Neural cell (in vitro differentiated cells): ENCODE measurements at regions not wholly inside any gene's neighbourhood (a gene's known extent, or its start where the extent isn't known, plus 50 kb on each side); places are given as distances from the start of the nearest gene placed in this dataset.

Source experiments
- EP300 ChIP-seq: fragments of 450-650 bp; conservative IDR thresholded peaks from 2 replicates; pipeline ENCODE4 v1.6.1; 2014; ENCODE audit warnings: antibody characterized with exemption, mild to moderate bottlenecking, moderate library complexity; ENCODE audit not compliant: poor library complexity, severe bottlenecking
- EZH2 ChIP-seq: fragments of 200-600, 300-800 bp; shearing (Covaris generic), sonication (generic); IDR thresholded peaks from 2 replicates; pipeline ENCODE4 v1.6.1; 2014; ENCODE audit warnings: antibody characterized with exemption, low read length, borderline replicate concordance, mild to moderate bottlenecking; ENCODE audit not compliant: insufficient read depth, poor library complexity, severe bottlenecking
- POLR2AphosphoS5 ChIP-seq: IDR thresholded peaks from 2 replicates; pipeline ENCODE4 v1.6.1; 2012
- RAD21 ChIP-seq: fragments of 450-650 bp; conservative IDR thresholded peaks from 2 replicates; pipeline ENCODE4 v1.6.1; 2014; ENCODE audit warnings: antibody characterized with exemption, mild to moderate bottlenecking, moderate library complexity
- TAF1 ChIP-seq: IDR thresholded peaks from 2 replicates; pipeline ENCODE4 v1.6.1; 2012; ENCODE audit warnings: low read depth
- TF ChIP-seq, protein P1 (sequence below): fragments of 450-650 bp; IDR thresholded peaks from 2 replicates; pipeline ENCODE4 v1.5.1; 2014; ENCODE audit warnings: antibody characterized with exemption, mild to moderate bottlenecking, moderate library complexity; ENCODE audit not compliant: poor library complexity, severe bottlenecking

DNA sequence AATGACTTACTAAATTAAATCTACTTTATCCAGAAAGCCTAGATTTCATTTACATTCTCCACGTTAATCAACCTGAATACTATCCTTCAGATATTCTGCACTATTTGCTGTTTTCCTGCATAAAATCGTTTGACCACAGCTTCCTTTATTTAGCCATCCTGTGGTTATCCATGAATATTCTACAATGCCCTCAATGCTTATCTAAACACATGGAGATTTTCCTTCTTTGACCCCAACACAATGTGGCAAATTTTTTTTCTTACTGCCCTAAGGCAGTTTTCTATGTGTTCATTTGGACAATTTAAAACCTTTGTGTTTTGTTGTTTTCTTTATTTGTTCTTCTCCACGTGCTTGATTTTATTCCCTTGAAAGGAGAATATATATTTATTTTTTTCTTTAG lies 495.5 kb upstream of the ROBO1 start:
- TF ChIP-seq EP300: no peak
- TF ChIP-seq, protein P1, sequence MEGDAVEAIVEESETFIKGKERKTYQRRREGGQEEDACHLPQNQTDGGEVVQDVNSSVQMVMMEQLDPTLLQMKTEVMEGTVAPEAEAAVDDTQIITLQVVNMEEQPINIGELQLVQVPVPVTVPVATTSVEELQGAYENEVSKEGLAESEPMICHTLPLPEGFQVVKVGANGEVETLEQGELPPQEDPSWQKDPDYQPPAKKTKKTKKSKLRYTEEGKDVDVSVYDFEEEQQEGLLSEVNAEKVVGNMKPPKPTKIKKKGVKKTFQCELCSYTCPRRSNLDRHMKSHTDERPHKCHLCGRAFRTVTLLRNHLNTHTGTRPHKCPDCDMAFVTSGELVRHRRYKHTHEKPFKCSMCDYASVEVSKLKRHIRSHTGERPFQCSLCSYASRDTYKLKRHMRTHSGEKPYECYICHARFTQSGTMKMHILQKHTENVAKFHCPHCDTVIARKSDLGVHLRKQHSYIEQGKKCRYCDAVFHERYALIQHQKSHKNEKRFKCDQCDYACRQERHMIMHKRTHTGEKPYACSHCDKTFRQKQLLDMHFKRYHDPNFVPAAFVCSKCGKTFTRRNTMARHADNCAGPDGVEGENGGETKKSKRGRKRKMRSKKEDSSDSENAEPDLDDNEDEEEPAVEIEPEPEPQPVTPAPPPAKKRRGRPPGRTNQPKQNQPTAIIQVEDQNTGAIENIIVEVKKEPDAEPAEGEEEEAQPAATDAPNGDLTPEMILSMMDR: no peak
- TF ChIP-seq POLR2AphosphoS5: no peak
- TF ChIP-seq RAD21: no peak
- no peak for TF ChIP-seq EZH2
- TF ChIP-seq TAF1: no peak
